ENCODE measurements at regions not wholly inside any gene's neighbourhood (a gene's known extent, or its start where the extent isn't known, plus 50 kb on each side); places are given as distances from the start of the nearest gene placed in this dataset.

GRCh38 chr1:199057322-199057721 lies 418.5 kb downstream of the PTPRC start:
- no peak for DNase-seq

GRCh38 chr1:199058281-199058680 lies 419.4 kb downstream of the PTPRC start:
- no peak for DNase-seq

- no peak for DNase-seq
Measured at GRCh38 chr1:199064971-199065370, 426.1 kb downstream of the PTPRC start.

- no peak for DNase-seq
Measured at GRCh38 chr1:199067483-199067882, 428.6 kb downstream of the PTPRC start.

GRCh38 chr1:199071080-199071479 lies 432.2 kb downstream of the PTPRC start:
- no peak for DNase-seq

- no peak for DNase-seq
Measured at GRCh38 chr1:199073166-199073565, 434.3 kb downstream of the PTPRC start.

- DNase-seq: no peak
Measured at GRCh38 chr1:199075792-199076191, 437.0 kb downstream of the PTPRC start.

- DNase-seq: no peak
Measured at GRCh38 chr1:199079994-199080393, 441.2 kb downstream of the PTPRC start.

- DNase-seq: no peak
Measured at GRCh38 chr1:199081739-199082138, 442.9 kb downstream of the PTPRC start.

- no peak for DNase-seq
Measured at GRCh38 chr1:199082778-199083389, 444.0 kb downstream of the PTPRC start.

GRCh38 chr1:199083680-199084079 lies 444.8 kb downstream of the PTPRC start:
- no peak for DNase-seq

- DNase-seq: no peak
Measured at GRCh38 chr1:199084293-199084692, 445.5 kb downstream of the PTPRC start.

GRCh38 chr1:199085903-199086302 lies 447.1 kb downstream of the PTPRC start:
- no peak for DNase-seq

- no peak for DNase-seq
Measured at GRCh38 chr1:199087144-199087543, 448.3 kb downstream of the PTPRC start.

GRCh38 chr1:199089393-199090122 lies 450.7 kb downstream of the PTPRC start:
- no peak for DNase-seq

GRCh38 chr1:199095628-199096027 lies 456.8 kb downstream of the PTPRC start:
- peak; percentile 79 for DNase-seq

- DNase-seq: no peak
Measured at GRCh38 chr1:199096591-199096990, 457.8 kb downstream of the PTPRC start.

GRCh38 chr1:199098468-199098867 lies 459.6 kb downstream of the PTPRC start:
- no peak for DNase-seq

GRCh38 chr1:199101139-199101538 lies 462.3 kb downstream of the PTPRC start:
- no peak for DNase-seq

- DNase-seq: no peak
Measured at GRCh38 chr1:199101635-199102034, 462.8 kb downstream of the PTPRC start.

- no peak for DNase-seq
Measured at GRCh38 chr1:199102239-199102638, 463.4 kb downstream of the PTPRC start.

GRCh38 chr1:199109160-199109559 lies 470.3 kb downstream of the PTPRC start:
- DNase-seq: no peak

GRCh38 chr1:199112365-199112764 lies 473.5 kb downstream of the PTPRC start:
- DNase-seq: no peak

- peak; percentile 66 for DNase-seq
Measured at GRCh38 chr1:199113265-199113869, 474.5 kb downstream of the PTPRC start.
